ENCODE measurements at regions not wholly inside any gene's neighbourhood (a gene's known extent, or its start where the extent isn't known, plus 50 kb on each side); places are given as distances from the start of the nearest gene placed in this dataset.

- DNase-seq (ENCODE audit: low spot score): no peak
Observed at GRCh38 chr12:34346372-34347034, 324.2 kb downstream of the ALG10 start.

DNA sequence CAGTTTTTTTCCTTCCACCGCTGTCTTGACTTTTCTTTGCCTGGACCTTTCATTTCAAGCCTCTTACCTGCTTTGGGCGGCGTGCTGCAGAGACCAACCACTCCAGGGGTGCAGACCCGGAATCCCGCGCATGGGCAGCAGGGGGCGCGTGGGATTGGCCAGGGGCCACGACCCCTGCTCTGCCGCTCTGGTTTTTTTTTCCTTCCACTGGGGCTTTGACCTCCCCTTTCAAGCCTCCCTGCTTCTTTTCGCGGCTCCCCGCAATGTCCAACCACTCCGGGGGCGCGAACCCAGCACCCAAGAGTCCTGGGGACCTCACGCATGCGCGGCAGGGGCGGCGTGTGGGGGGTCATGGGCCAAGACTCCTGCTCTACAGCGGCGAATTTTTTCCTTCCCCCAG is 325.1 kb downstream of the ALG10 start:
- peak; percentile 44 for DNase-seq (ENCODE audit: low spot score)

DNA sequence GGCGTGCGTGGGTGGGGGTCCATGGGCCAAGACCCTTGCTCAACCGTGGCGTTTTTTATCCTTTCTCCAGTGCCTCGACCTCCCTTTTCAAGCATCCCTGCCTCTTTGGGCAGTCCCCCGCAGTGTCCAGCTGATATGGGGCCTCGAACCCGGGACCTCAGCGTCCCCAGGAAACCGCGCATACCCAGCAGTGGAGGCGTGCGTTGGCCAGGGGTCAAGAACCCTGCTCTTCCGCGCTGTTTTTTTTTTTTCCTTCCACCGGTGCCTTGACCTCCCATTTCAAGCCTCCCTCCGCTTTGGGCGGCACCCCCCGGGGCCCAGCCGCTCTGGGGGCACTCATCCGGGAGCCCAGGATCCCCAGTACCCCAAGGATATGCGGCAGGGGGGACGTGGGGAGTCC is 325.8 kb downstream of the ALG10 start:
- no peak for DNase-seq (ENCODE audit: low spot score)

GRCh38 chr12:34348836-34349672 is 326.8 kb downstream of the ALG10 start:
- DNase-seq (ENCODE audit: low spot score): no peak

GRCh38 chr12:34349673-34349961 is 327.3 kb downstream of the ALG10 start:
- no peak for DNase-seq (ENCODE audit: low spot score)

- DNase-seq (ENCODE audit: low spot score): no peak
Observed at GRCh38 chr12:34350092-34351041, 328.1 kb downstream of the ALG10 start.

DNA sequence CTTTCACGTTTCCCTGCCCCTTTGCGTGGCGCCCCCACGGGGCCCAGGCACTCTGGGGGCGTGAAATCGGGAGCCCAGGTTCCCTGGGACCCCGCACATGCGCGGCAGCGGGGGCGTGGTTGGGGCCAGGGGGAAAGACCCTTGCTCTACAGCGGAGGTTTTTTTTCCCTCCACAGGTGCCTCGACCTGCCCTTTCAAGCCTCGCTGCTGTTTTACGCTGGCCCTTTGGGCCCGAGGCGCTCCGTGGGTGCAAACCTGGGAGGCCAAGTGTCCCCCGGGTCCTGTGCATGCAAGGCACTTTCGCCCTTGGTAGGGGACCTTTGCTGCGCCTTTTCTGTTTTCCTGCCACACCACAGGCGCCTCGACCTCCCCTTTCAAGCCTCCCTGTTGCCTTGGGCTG is 329.8 kb downstream of the ALG10 start:
- DNase-seq (ENCODE audit: low spot score): no peak

GRCh38 chr12:34354239-34355200 is 332.2 kb downstream of the ALG10 start:
- DNase-seq (ENCODE audit: low spot score): no peak

- DNase-seq (ENCODE audit: low spot score): no peak
Observed at GRCh38 chr12:34356233-34356987, 334.1 kb downstream of the ALG10 start.

DNA sequence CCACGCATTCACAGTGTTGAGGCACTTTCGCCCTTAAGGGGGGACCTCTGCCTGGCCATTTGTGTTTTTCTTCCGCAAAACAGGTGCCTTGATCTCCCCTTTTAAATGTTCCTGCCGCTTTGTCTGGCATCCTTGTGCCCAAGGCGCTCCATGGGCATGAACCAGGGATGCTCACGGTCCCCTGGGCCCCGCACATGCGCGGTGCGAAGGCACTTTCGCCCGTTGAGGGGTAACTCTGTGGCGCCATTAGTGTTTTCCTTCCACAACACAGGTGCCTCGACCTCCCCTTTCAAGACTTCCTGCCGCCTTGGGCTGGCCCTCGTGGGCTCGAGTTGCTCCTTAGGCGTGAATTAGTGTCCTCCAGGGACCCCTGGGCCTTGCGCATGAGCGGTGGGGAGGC is 335.5 kb downstream of the ALG10 start:
- no peak for DNase-seq (ENCODE audit: low spot score)

- DNase-seq (ENCODE audit: low spot score): no peak
Observed at GRCh38 chr12:34358198-34358597, 335.9 kb downstream of the ALG10 start.

GRCh38 chr12:34361721-34362316 is 339.5 kb downstream of the ALG10 start:
- DNase-seq (ENCODE audit: low spot score): no peak

- no peak for DNase-seq (ENCODE audit: low spot score)
Observed at GRCh38 chr12:34363050-34363673, 340.9 kb downstream of the ALG10 start.

- no peak for DNase-seq (ENCODE audit: low spot score)
Observed at GRCh38 chr12:34368079-34368478, 345.8 kb downstream of the ALG10 start.

GRCh38 chr12:34371050-34371449 is 348.8 kb downstream of the ALG10 start:
- DNase-seq (ENCODE audit: low spot score): no peak

DNA sequence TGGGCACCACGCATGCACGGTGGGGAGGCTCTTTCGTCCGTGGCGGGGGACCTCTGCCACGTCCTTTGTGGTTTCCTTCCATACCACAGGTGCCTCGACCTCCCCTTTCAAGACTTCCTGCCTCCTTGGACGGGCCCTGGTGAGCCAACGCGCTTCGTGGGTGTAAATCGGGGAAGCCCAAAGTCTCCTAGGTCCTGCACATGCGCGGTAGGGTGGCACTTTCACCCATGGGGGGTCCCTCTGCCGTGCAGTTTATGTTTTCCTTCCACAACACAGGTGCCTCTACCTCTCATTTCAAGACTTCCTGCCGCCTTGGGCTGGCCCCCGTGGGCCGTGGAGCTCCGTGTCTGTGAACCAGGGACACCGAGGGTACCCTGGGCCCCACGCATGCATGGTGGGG is 349.7 kb downstream of the ALG10 start:
- DNase-seq (ENCODE audit: low spot score): no peak

GRCh38 chr12:34373926-34374325 is 351.6 kb downstream of the ALG10 start:
- no peak for DNase-seq (ENCODE audit: low spot score)

GRCh38 chr12:34376133-34376799 is 354.0 kb downstream of the ALG10 start:
- no peak for DNase-seq (ENCODE audit: low spot score)

Data from RKO (cell line).